Heart right ventricle (tissue), 16 donors: ENCODE measurements at regions not wholly inside any gene's neighbourhood (a gene's known extent, or its start where the extent isn't known, plus 50 kb on each side); places are given as distances from the start of the nearest gene placed in this dataset.

Experiments used
- ATAC-seq, 8 donors: fragments of 200-7000 bp; cut with Tn5 transposase; one replicate each; pipeline ENCODE4 v1.9.1; 2020; ENCODE audit warnings: mild to moderate bottlenecking in 8 of 8, moderate library complexity in 8 of 8, moderate number of reproducible peaks in 1 of 8
- DNase-seq, 2 donors: peaks; one replicate each; pipeline ENCODE4 v3.0.0-alpha.2; 2020
- H3K27ac ChIP-seq, 10 donors: fragments of 200-600 bp; sonication (generic) in 2 of 10; one replicate each; pipeline versions ENCODE4 v1.5.0 to v1.8.0; 2020 to 2022; ENCODE audit warnings: mild to moderate bottlenecking in 3 of 10
- H3K27me3 ChIP-seq, 7 donors: fragments of 200-600 bp; one replicate each; pipeline ENCODE4 v1.8.0; 2021 to 2022; ENCODE audit warnings: mild to moderate bottlenecking in 2 of 7
- H3K36me3 ChIP-seq, 9 donors: fragments of 200-600 bp; sonication (generic) in 1 of 9; one replicate each; pipeline versions ENCODE4 v1.5.0 to v1.8.0; 2020 to 2022; ENCODE audit warnings: mild to moderate bottlenecking in 2 of 9
- H3K4me1 ChIP-seq, 9 donors: fragments of 200-600 bp; sonication (generic) in 1 of 9; one replicate each; pipeline versions ENCODE4 v1.5.0 to v1.8.0; 2020 to 2022; ENCODE audit warnings: mild to moderate bottlenecking in 4 of 9
- H3K4me3 ChIP-seq, 10 donors: fragments of 200-600 bp; sonication (generic) in 2 of 10; one replicate each; pipeline versions ENCODE4 v1.5.0 to v1.8.0; 2020 to 2022; ENCODE audit warnings: mild to moderate bottlenecking in 7 of 10, moderate library complexity in 2 of 10
- H3K9me3 ChIP-seq, 11 donors: fragments of 200-600 bp in 10 of 11; sonication (generic) in 2 of 11; one replicate each; pipeline versions ENCODE4 v1.5.0 to v1.8.0; 2013 to 2022; ENCODE audit warnings: mild to moderate bottlenecking in 2 of 11, control low read depth in 1 of 11, moderate library complexity in 1 of 11
- CTCF ChIP-seq, 9 donors: fragments of 200-600 bp; sonication (generic) in 2 of 9; IDR thresholded peaks; one replicate each; pipeline versions ENCODE4 v1.5.0 to v1.8.0; 2021 to 2022; ENCODE audit warnings: antibody characterized with exemption in 9 of 9, mild to moderate bottlenecking in 5 of 9, moderate library complexity in 1 of 9
- WGBS, 2 donors: extraction: QIAGEN DNeasy Blood & Tissue Kit; methylation state at CpG; one replicate each; pipeline ENCODE4 v1.1.7; 2013; ENCODE audit warnings: inconsistent platforms in 1 of 2; 5-methylcytosine and 5-hydroxymethylcytosine counted together
- intact Hi-C, 10 donors: fragments of 100-400 bp; cut with DNase I; formaldehyde crosslinking; loops; one replicate each; pipeline versions ENCODE4 v1.11.1 to v1.14.2; 2022
- donor health status: Arrhythmogenic right ventricular cardiomyopathy.
- donor health status: ischemic (EF 13 %, LVEDD 7.1; RV severe dilation, severe dysfunction).
- donor health status: healthy with polysubstance abuse.
- donor health status: DM: no; HTN: yes; CAD: no.
- donor health status: DM: no; HTN: no; CAD: no.
- donor health status: ischemic (EF 25% LVEDD 6.9; RV normal size, moderate dysfunction).
- donor health status: ischemic (EF 25% LVEDD 5.7; RV mildly dilated, moderate dysfunction).
- donor health status: healthy.
- donor health status: DM: yes; HTN: yes; CAD: no.
- donor health status: Ischemic cardiomyopathy.
- donor health status: ischemic (EF 35%, LVEDD 5.7; RV mildly dilated, moderate dysfunction).
- donor health status: nonischemic (EF 11% LVEDD 7.7; RV severe dilation, severe dysfunction).
- donor health status: DM: yes; HTN: yes; CAD: no.
- donor health status: PGD.
- donor health status: ischemic (EF 29% LVEDD 5.4; RV normal size, mild dysfunction).
- donor health status: nonischemic (EF 23%, LVEDD 6.1; RV moderate dilation, normal function).

GRCh38 chr9:16039988-16040761, 487.3 kb downstream of the CCDC171 start:
- intact Hi-C loops = loop anchor here in 1 of 10 donors (10.0 kb wide), 1 partner anchor 95 kb away; no protein-coding TSS in a partner anchor
- no peaks in the 10 kb centered on the region for H3K9me3 ChIP-seq
- no peak overlapping the region for H3K27ac ChIP-seq
- no peaks in the 10 kb centered on the region for H3K36me3 ChIP-seq
- TF ChIP-seq CTCF (IDR thresholded peaks at IDR 0.05) = no peak
- peak in 1 of 8 donors; percentile 10 for ATAC-seq
- 73 to 75% methylated on average over 10 of the region's 10 CpGs for WGBS, 2 donors
- no peak for DNase-seq
- H3K4me3 ChIP-seq = no peak overlapping the region
- peaks cover 0 to 14% (median 0%) of the 10 kb centered on the region in 9 donors for H3K4me1 ChIP-seq
- no peaks in the 10 kb centered on the region for H3K27me3 ChIP-seq

- Histone ChIP-seq H3K27me3 (no peaks in the 10 kb centered on the region), H3K36me3 (no peaks in the 10 kb centered on the region), H3K9me3 (no peaks in the 10 kb centered on the region), H3K27ac (no peak overlapping the region), H3K4me1 (peaks cover 0 to 12% (median 0%) of the 10 kb centered on the region in 9 donors), H3K4me3 (no peak overlapping the region)
- no peak for DNase-seq
- ATAC-seq = no peak
- WGBS, 2 donors = 55 to 65% methylated on average over 5 of the region's 5 CpGs
- intact Hi-C loops = no loop called here
- TF ChIP-seq CTCF (IDR thresholded peaks at IDR 0.05) = no peak
Observed at GRCh38 chr9:16043756-16044578, 491.1 kb downstream of the CCDC171 start.

- Histone ChIP-seq H3K4me3 (no peak overlapping the region), H3K4me1 (peaks cover 0 to 9% (median 0%) of the 10 kb centered on the region in 9 donors), H3K27me3 (no peaks in the 10 kb centered on the region), H3K36me3 (no peaks in the 10 kb centered on the region), H3K9me3 (no peaks in the 10 kb centered on the region), H3K27ac (no peak overlapping the region)
- no peak for DNase-seq
- no peak for TF ChIP-seq CTCF (IDR thresholded peaks at IDR 0.05)
- ATAC-seq = peak in 2 of 8 donors; percentile 12 to 60
- intact Hi-C loops = no loop called here
- WGBS, 2 donors = 42 to 44% methylated on average over 2 of the region's 2 CpGs
Observed at GRCh38 chr9:16044579-16044881, 491.7 kb downstream of the CCDC171 start.

- no peak overlapping the region for H3K4me3 ChIP-seq
- no peak overlapping the region for H3K27ac ChIP-seq
- intact Hi-C loops = no loop called here
- no peaks in the 10 kb centered on the region for H3K27me3 ChIP-seq
- no peaks in the 10 kb centered on the region for H3K9me3 ChIP-seq
- 98 to 100% methylated on average over 2 of the region's 2 CpGs for WGBS, 2 donors
- peaks cover 0 to 9% (median 0%) of the 10 kb centered on the region in 9 donors for H3K4me1 ChIP-seq
- DNase-seq (no peak), ATAC-seq (no peak)
- no peaks in the 10 kb centered on the region for H3K36me3 ChIP-seq
- TF ChIP-seq CTCF (IDR thresholded peaks at IDR 0.05) = no peak
Observed at GRCh38 chr9:16045651-16046280, 492.9 kb downstream of the CCDC171 start.
